ENCODE measurements at regions not wholly inside any gene's neighbourhood (a gene's known extent, or its start where the extent isn't known, plus 50 kb on each side); places are given as distances from the start of the nearest gene placed in this dataset.

DNA sequence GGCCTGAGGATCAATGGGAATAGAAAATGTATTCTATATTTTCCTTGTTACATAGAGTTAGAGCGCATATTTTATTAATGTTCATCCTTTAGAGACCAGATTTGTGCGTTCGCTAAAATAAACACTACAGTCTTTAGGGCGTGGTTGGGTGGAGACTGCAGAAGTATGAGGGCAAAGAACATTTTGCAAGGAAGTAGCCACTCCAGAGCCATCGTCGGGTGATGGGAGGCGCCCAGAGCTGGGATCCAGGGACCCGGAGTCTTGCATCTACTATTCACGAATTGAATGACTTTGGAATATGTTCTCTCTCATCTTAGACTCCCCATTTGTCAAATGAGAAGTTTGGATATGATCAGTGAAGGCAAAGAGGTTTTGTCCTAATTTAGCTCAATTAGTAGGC lies 154.2 kb upstream of the IRX6 start:
- no peak for ATAC-seq
- no peak for DNase-seq

GRCh38 chr16:55171241-55171640 lies 152.8 kb upstream of the IRX6 start:
- no peak for DNase-seq
- no peak for ATAC-seq

- ATAC-seq, result no peak
- DNase-seq, result no peak
These were observed 148.6 kb upstream of the IRX6 start for GRCh38 chr16:55175389-55175788.

GRCh38 chr16:55176901-55177300 lies 147.1 kb upstream of the IRX6 start:
- ATAC-seq (no peak), DNase-seq (no peak)

- DNase-seq, result no peak
- ATAC-seq, result no peak
These were observed 144.6 kb upstream of the IRX6 start for GRCh38 chr16:55179411-55179810.

- DNase-seq (no peak), ATAC-seq (no peak)
These were observed 144.0 kb upstream of the IRX6 start for GRCh38 chr16:55179852-55180585.

DNA sequence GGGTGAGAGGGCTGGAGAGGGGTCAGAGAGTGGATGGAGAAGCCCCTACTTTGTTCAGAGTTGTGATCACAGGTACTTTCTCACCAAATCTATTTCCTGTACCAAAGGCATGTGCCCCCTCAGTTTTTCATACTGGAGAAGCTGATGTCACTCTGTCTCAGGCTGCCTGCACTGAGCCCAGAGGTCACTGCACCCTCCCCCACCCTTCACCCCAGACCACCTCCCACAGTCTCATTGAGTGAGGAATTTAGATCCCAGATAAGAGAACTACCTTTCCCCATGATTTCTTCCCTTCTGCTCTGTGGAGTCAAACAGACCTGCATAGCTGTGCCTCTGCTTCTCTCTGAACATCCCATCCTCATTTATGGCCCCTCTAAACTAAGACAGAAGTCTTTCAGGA lies 140.0 kb upstream of the IRX6 start:
- DNase-seq, result no peak
- no peak for ATAC-seq

- ATAC-seq, result no peak
These were observed 139.4 kb upstream of the IRX6 start for GRCh38 chr16:55184619-55185018.

DNA sequence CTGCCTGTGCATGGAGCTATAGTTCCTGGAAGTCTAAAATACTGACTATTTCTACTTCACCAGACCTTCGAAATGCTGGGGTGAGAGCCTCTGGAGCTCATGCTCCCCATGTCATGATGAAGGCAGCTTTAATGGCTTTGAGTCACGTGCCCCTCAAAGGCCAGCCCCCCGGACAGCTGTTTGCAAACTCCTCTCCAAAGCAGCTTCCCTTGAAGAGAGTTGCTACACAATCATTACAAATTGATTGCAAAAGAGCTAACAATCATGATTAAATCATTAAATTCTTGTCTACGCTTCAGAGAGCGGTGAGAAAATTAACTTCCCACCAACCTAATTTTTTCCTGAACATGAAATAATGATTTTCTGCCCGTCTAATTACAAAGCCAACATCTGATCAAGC lies 134.8 kb upstream of the IRX6 start:
- ATAC-seq, result no peak
- DNase-seq, result no peak

More at GRCh38 chr16:55184619-55185018, 139.4 kb upstream of the IRX6 start:
- no peak for DNase-seq

DNA sequence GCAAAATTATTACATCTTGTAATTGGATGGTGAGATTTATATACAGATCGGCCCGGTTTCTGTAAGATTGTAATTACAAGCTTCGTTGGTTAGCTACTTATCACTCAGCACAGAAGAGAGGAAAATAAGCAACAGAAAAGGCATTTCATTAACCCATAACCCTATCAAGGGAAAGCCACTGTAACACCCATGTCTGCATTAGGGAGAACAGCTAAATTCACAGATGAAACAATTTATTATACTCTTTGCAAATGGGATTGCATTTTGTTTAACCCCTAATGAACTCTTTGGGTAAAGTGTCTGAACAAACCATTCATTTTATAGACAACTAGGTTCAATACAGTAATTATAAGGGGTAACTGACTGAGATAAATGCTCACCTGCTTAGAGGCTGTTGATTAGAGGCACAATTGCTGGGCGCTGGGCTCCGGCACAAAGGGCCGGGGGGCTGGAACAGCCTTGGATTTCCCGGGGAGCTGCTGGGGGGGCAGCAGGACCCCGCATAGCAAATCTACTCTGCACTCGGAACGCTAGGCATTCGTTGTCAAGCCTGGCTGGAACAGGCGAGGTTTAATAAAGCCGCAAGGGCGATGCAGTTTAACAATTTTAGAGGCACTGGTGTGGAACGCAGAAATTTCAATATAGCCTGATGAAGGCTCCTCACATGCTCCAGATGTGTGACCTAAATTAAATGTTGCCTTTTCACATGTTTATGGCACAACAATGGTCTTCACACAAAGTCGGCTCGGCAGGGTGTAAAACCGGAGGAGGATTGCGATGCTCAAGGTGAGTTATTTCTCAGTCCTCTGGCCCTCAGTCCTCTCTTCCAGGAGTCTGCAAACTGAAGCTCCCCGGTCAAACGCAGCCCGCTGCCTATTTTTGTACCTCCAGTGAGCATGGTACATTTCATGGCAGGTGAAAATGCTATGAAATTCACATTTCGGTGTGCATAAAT lies 134.0 kb upstream of the IRX6 start:
- ATAC-seq (no peak), DNase-seq (no peak)

- ATAC-seq (no peak), DNase-seq (no peak)
These were observed 131.3 kb upstream of the IRX6 start for GRCh38 chr16:55192734-55193133.

DNA sequence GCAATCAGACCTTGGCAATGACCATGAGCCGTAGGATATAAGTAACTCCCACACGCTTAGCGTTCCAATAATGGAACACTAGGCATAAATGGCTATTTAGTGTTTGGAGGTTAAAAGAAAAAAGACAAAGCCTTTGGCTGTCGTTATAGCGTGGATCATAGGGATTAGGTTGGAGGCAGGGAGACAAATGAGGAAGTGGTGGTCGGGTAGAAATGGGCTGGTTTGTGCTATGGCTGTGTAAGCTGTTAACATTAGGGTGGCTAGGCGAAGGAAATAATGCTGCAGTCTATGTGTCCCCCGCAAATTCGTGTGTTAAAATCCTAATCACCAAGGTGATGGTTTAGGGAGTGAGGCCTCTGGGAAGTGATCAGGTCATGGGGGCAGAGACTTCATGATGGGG lies 120.4 kb upstream of the IRX6 start:
- DNase-seq, result no peak
- no peak for ATAC-seq

GRCh38 chr16:55204069-55204468 lies 119.9 kb upstream of the IRX6 start:
- no peak for DNase-seq

GRCh38 chr16:55204923-55205322 lies 119.1 kb upstream of the IRX6 start:
- no peak for DNase-seq
- ATAC-seq, result no peak

More at GRCh38 chr16:55204069-55204468, 119.9 kb upstream of the IRX6 start:
- no peak for ATAC-seq

DNA sequence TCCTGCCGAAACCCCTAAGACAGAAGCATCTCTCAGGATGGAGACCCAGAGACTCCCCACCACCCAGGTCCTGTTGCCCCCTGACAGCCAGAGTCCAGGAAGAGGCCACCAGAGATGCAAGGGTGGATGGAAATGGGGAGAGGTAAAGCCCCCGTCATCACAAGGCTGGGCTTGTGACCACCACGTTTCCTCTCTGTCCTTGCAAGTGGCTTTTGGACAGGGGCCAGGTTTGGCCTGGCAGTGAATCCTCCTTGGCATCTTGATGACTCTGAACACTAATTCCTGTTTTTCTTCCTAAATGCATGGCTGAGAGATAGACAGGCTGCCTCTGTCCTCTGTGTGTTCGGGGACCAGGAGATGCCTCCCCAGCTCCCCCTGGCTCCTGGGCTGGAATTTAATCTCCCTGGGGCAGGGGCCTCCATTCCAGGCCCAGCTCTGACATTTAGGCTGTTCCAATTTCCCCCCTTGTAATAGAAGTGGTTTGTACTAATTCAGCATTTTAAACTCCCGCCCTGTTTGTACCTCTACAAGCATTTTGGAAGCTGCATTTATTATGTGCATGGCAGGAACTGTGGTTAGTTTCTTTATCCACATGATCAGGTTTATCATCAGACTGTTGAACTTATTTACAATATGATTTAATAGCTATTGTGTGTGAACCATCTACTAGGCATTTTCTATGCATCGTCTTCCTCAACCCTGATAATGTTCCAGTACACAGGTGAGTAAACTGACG lies 116.1 kb upstream of the IRX6 start:
- DNase-seq (no peak), ATAC-seq (no peak)

DNA sequence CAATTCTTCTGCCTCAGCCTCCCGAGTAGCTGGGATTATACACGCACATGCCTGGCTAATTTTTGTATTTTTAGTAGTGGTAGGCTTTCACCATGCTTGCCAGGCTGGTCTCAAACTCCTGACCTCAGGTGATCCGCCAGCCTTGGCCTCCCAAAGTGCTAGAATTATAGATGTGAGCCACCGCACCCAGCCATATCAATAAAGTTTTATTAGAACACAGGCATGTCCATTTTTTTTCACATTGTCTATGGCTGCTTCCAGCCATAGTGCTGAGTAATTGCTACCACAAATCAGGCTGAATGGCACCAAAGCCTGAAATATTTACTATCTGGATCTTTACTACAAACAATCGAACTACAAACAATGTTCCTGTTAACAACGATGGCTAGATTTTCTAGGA lies 114.4 kb upstream of the IRX6 start:
- ATAC-seq, result no peak
- no peak for DNase-seq

DNA sequence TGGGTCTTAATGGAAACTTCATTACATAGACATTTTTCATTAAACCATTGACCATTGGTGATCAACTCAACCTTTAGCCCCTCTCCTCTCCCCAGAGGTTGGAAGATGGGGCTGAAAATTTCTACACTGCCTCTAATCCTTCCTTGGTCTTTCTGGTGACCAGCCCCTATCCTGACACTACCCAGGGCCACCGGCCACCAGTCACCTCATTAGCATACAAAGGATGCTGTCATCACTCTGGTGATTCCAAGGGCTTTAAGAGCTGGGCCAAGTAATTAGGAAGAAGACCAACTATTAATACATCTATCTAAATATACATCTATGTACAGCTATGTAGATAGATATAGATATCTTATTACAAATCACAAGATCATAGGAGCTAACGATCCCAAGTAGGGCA lies 111.2 kb upstream of the IRX6 start:
- no peak for ATAC-seq

GRCh38 chr16:55214412-55214811 lies 109.6 kb upstream of the IRX6 start:
- DNase-seq (no peak), ATAC-seq (no peak)

More for the DNA sequence above, 111.2 kb upstream of the IRX6 start:
- no peak for DNase-seq

DNA sequence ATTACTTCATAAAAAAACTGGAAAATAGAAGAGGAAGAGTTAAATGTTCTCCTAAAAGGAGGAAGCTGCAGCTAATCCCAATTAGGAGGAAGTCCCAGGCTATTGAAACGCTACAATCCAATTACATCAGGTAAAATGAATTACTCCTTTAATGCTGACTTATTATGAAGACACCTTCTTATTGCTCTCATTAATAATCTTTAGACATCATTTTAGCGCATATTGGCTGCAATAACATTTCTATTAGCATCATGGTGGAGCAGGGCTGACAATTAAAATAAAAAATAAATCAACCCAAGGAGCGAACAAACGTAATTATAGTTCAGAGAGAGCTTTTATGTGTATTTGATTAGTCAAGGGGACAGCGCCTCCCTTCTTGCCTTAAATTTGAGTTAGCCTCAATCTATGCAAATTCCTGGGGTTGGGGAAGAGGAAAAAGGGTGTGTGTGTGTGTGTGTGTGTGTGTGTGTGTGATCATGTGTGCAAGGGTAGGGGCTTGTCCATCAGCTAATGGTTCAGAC lies 109.0 kb upstream of the IRX6 start:
- ATAC-seq (no peak), DNase-seq (no peak)

DNA sequence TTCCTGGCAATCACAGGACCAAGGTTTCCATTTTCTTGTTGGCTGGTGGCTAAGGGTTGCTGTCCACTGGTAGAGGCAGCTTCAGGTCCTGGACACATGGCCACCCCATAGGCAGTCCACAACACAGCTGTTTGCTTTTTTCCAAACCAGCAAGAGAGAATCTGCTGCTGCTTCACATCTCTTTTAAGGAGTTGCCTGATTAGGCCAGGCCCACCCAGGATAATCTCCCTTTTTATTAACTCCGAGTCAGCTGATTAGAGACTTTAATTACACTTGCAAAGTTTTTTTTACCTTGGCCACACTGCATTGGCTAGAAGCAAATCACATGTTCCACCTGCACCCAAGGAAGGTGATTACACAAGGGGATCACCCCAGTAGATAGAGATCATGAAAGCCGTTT lies 106.6 kb upstream of the IRX6 start:
- ATAC-seq, result no peak
- no peak for DNase-seq

DNA sequence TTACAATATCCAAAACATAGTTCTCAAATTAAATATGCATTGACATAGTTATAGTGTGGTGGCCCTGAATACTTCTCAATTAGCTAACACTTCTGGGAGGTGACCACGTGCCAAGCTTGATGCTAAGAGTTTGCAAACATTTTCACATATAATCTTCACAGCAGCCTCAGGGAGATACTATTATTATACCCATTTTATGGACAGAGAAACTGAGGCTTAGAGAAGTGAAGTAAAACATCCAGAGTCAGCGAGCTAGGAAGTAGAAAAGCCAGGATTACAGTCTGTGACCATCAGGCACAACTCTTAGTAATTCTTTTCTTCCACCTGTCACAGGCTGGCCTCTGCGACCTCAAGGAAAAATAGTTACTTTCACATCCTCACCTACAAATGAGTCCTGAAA lies 102.2 kb upstream of the IRX6 start:
- no peak for ATAC-seq
- DNase-seq, result no peak

- ATAC-seq (no peak), DNase-seq (no peak)
These were observed 101.5 kb upstream of the IRX6 start for GRCh38 chr16:55222486-55222885.
